Chondrocyte (in vitro differentiated cells): ENCODE measurements at regions not wholly inside any gene's neighbourhood (a gene's known extent, or its start where the extent isn't known, plus 50 kb on each side); places are given as distances from the start of the nearest gene placed in this dataset.

Source experiments
- DNase-seq: peaks from one replicate; pipeline ENCODE4 v3.0.0; 2021; ENCODE audit warnings: mixed read lengths, low spot score
- H3K27ac Mint-ChIP-seq: one replicate; pipeline ENCODE4 v1.8.0; 2021; ENCODE audit warnings: mild to moderate bottlenecking, moderate library complexity, mixed read lengths; ENCODE audit not compliant: unreplicated experiment
- H3K27me3 Mint-ChIP-seq: 2 replicates; pipeline ENCODE4 v1.8.0; 2021; ENCODE audit warnings: low read depth, mixed read lengths
- H3K36me3 Mint-ChIP-seq: 2 replicates; pipeline ENCODE4 v1.8.0; 2021; ENCODE audit warnings: low read depth, mixed read lengths
- H3K4me1 Mint-ChIP-seq: 2 replicates; pipeline ENCODE4 v1.8.0; 2021; ENCODE audit warnings: low read depth, mild to moderate bottlenecking, mixed read lengths
- H3K4me3 Mint-ChIP-seq: one replicate; pipeline ENCODE4 v1.8.0; 2021; ENCODE audit warnings: mild to moderate bottlenecking, moderate library complexity, mixed read lengths; ENCODE audit not compliant: unreplicated experiment
- H3K9me3 Mint-ChIP-seq: 2 replicates; pipeline ENCODE4 v1.8.0; 2021; ENCODE audit warnings: low read depth, mixed read lengths
- TF ChIP-seq, protein P1 (sequence below): fragments of 200-600 bp; sonication (generic); IDR thresholded peaks from 2 replicates; pipeline ENCODE4 v1.5.0; 2021; ENCODE audit warnings: antibody characterized with exemption, mild to moderate bottlenecking, moderate library complexity

DNA sequence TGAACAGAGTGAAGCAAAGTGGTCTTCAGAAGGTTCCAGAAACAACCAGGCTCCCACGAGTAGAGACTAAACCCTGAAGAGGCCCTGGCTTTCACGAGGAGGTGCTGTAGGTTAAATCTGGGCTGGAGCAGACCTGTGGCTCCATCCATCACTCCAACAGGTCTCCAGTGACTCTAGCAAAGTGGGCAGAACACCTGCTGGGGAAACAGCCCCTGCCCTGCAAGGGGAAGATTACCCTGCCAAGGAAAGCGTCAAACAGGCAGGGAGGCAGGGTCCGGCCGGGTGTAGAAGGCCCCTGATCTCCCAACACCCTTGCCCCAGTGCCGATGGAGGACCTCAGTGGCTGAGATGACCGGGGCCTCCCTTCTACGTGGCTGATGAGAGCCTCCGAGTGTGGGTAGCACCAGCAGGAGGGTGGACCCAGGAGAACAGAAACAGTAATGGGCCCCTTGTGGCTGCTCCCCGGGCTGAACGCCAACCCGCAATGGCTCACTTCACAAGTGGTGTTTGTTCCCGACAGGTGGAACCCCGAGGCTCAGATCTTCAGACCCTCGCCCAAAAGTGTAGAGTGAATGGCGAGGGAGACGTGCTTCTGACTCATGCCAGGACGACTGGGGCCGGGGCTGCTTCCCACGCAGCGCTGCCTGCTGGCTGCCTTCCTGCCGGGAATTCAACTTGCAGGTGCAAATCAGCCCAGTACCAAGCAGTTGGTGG, 112.0 kb downstream of the SHANK2 start:
- TF ChIP-seq, protein P1, sequence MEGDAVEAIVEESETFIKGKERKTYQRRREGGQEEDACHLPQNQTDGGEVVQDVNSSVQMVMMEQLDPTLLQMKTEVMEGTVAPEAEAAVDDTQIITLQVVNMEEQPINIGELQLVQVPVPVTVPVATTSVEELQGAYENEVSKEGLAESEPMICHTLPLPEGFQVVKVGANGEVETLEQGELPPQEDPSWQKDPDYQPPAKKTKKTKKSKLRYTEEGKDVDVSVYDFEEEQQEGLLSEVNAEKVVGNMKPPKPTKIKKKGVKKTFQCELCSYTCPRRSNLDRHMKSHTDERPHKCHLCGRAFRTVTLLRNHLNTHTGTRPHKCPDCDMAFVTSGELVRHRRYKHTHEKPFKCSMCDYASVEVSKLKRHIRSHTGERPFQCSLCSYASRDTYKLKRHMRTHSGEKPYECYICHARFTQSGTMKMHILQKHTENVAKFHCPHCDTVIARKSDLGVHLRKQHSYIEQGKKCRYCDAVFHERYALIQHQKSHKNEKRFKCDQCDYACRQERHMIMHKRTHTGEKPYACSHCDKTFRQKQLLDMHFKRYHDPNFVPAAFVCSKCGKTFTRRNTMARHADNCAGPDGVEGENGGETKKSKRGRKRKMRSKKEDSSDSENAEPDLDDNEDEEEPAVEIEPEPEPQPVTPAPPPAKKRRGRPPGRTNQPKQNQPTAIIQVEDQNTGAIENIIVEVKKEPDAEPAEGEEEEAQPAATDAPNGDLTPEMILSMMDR = no peak
- H3K9me3 Mint-ChIP-seq = peaks cover 6% of the 10 kb centered on the region
- H3K4me3 Mint-ChIP-seq = no peak overlapping the region
- H3K27ac Mint-ChIP-seq = no peak overlapping the region
- H3K4me1 Mint-ChIP-seq = peaks cover 17% of the 10 kb centered on the region
- H3K27me3 Mint-ChIP-seq = peaks cover 21% of the 10 kb centered on the region
- H3K36me3 Mint-ChIP-seq = no peaks in the 10 kb centered on the region
- DNase-seq = no peak

GRCh38 chr11:71139516-71140205, 112.7 kb downstream of the SHANK2 start:
- H3K9me3 Mint-ChIP-seq = peaks cover 9% of the 10 kb centered on the region
- TF ChIP-seq, protein P1 = no peak
- H3K4me1 Mint-ChIP-seq = peaks cover 17% of the 10 kb centered on the region
- no peak for DNase-seq
- no peak overlapping the region for H3K4me3 Mint-ChIP-seq
- peaks cover 19% of the 10 kb centered on the region for H3K27me3 Mint-ChIP-seq
- H3K36me3 Mint-ChIP-seq = peaks cover 2% of the 10 kb centered on the region
- no peak overlapping the region for H3K27ac Mint-ChIP-seq

GRCh38 chr11:71138737-71139425, 113.5 kb downstream of the SHANK2 start:
- H3K36me3 Mint-ChIP-seq = peaks cover 2% of the 10 kb centered on the region
- TF ChIP-seq, protein P1 = no peak
- H3K9me3 Mint-ChIP-seq = peaks cover 5% of the 10 kb centered on the region
- H3K27me3 Mint-ChIP-seq = peaks cover 13% of the 10 kb centered on the region
- H3K4me1 Mint-ChIP-seq = peaks cover 17% of the 10 kb centered on the region
- H3K4me3 Mint-ChIP-seq = no peak overlapping the region
- H3K27ac Mint-ChIP-seq = peak overlapping the region; percentile 22
- DNase-seq = no peak

DNA sequence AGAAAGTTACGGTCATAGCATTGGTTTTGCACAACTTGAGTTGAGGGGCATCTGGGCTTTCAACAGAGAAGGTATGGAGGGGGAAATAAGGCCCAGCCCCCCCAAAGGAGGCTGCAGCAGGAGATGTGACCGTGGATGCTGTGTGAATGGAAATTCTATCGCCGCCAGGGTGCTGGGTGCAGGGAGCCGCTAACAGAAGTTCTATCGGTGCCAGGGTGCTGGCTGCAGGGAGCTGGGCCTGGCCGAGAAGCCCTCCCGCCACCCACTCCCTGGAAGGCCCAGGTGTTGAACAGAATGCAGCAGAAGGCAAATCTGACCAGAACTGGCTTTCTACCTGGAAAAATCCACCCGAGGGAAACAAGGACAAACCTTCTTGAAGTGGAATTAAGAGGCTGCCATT, 115.0 kb downstream of the SHANK2 start:
- peaks cover 14% of the 10 kb centered on the region for H3K27me3 Mint-ChIP-seq

More for the DNA sequence above, 115.0 kb downstream of the SHANK2 start:
- H3K4me1 Mint-ChIP-seq = peaks cover 17% of the 10 kb centered on the region
- peaks cover 2% of the 10 kb centered on the region for H3K36me3 Mint-ChIP-seq
- peaks cover 3% of the 10 kb centered on the region for H3K9me3 Mint-ChIP-seq
- DNase-seq = no peak
- no peak overlapping the region for H3K4me3 Mint-ChIP-seq
- H3K27ac Mint-ChIP-seq = no peak overlapping the region
- TF ChIP-seq, protein P1 = no peak
